A549 (cell line): ENCODE measurements at regions not wholly inside any gene's neighbourhood (a gene's known extent, or its start where the extent isn't known, plus 50 kb on each side); places are given as distances from the start of the nearest gene placed in this dataset.
A peak's percentile ranks its signal among the peaks of the same experiment; 100 is the strongest.

Experiments used
- ATAC-seq, 2 experiments: fragments of 200-7000 bp in 1 of 2; fragments of >200 bp in 1 of 2; cut with Nextera tagmentation in 1 of 2; cut with Tn5 transposase in 1 of 2; 3 replicates each; pipeline versions ENCODE4 v1.8.0 to v1.9.1; 2018 to 2020; ENCODE audit warnings: mild to moderate bottlenecking in 1 of 2, moderate library complexity in 1 of 2
- CTCF ChIA-PET: fragments of 300-600 bp; sonication (Branson Sonifier 250); formaldehyde crosslinking; extraction: SDS; loops from one replicate; lab custom pipeline; 2021; ENCODE audit warnings: antibody characterized with exemption, inconsistent platforms; lab: Yijun Ruan, JAX
- POLR2A ChIA-PET: fragments of 350-600 bp; formaldehyde crosslinking; extraction: SDS; loops from one replicate; lab custom pipeline; 2021; ENCODE audit warnings: antibody characterized with exemption, inconsistent platforms; lab: Yijun Ruan, JAX
- DNase-seq, 2 experiments: peaks; one replicate each; pipeline versions ENCODE4 v3.0.0 to v3.0.0-alpha.2; 2011 to 2016; ENCODE audit warnings: low read depth in 1 of 2, low spot score in 1 of 2
- FAIRE-seq: peaks from 2 replicates; lab custom pipeline; 2011; peaks lifted over from hg19 to GRCh38; lab: Jason Lieb, UNC
- H3K27ac ChIP-seq, 2 experiments: fragments of >200 bp; sonication (Bioruptor Twin); formaldehyde crosslinking; 3 replicates each; pipeline ENCODE4 v1.5.1; 2016 to 2017
- H3K4me1 ChIP-seq: fragments of >200 bp; sonication (Bioruptor Twin); formaldehyde crosslinking; 3 replicates; pipeline ENCODE4 v1.6.1; 2016
- H3K4me2 ChIP-seq: fragments of >200 bp; sonication (Bioruptor Twin); formaldehyde crosslinking; 3 replicates; pipeline ENCODE4 v1.6.1; 2016
- H3K4me3 ChIP-seq: fragments of >200 bp; sonication (Bioruptor Twin); formaldehyde crosslinking; 3 replicates; pipeline ENCODE4 v1.5.1; 2016
- H3K9me3 ChIP-seq: fragments of >200 bp; sonication (Bioruptor Twin); formaldehyde crosslinking; 3 replicates; pipeline ENCODE4 v1.6.1; 2016
- CEBPB ChIP-seq, 2 experiments: fragments of >200 bp in 1 of 2; sonication (Bioruptor Twin) in 1 of 2; formaldehyde crosslinking in 1 of 2; IDR thresholded peaks; 2 replicates each; pipeline ENCODE4 v1.6.1; 2012 to 2016
- EHF ChIP-seq: fragments of 250-450 bp; sonication (Bioruptor Pico); IDR thresholded peaks from 2 replicates; pipeline ENCODE4 v1.5.0; 2020; ENCODE audit warnings: mild to moderate bottlenecking
- EHMT2 ChIP-seq: fragments of 200-600 bp; sonication (generic); IDR thresholded peaks from 2 replicates; pipeline ENCODE4 v1.6.1; 2016; ENCODE audit warnings: antibody characterized with exemption, low read depth, mild to moderate bottlenecking, moderate library complexity
- EP300 ChIP-seq, 2 experiments: fragments of >200 bp; sonication (Bioruptor Twin); formaldehyde crosslinking; IDR thresholded peaks; 2 replicates in 1 of 2; 3 replicates in 1 of 2; pipeline ENCODE4 v1.6.1; 2016 to 2017
- FOSB ChIP-seq: fragments of 250-450 bp; sonication (Bioruptor Pico); IDR thresholded peaks from 2 replicates; pipeline ENCODE4 v1.5.0; 2020; ENCODE audit warnings: mild to moderate bottlenecking, moderate library complexity
- FOSL2 ChIP-seq, 2 experiments: fragments of 450-650 bp in 1 of 2; fragments of >200 bp in 1 of 2; sonication (Bioruptor Twin) in 1 of 2; formaldehyde crosslinking; IDR thresholded peaks; 2 replicates each; pipeline versions ENCODE4 v1.5.0 to v1.6.1; 2016 to 2020; ENCODE audit warnings: mild to moderate bottlenecking in 1 of 2, moderate library complexity in 1 of 2
- HDAC2 ChIP-seq: fragments of 200-600 bp; sonication (generic); IDR thresholded peaks from 2 replicates; pipeline ENCODE4 v1.6.1; 2016
- HOXB13 ChIP-seq: fragments of 250-450 bp; sonication (Bioruptor Pico); IDR thresholded peaks from 2 replicates; pipeline ENCODE4 v1.5.0; 2020; ENCODE audit warnings: low read depth, mild to moderate bottlenecking, moderate library complexity
- JUN ChIP-seq, 2 experiments: fragments of >200 bp; sonication (Bioruptor Twin); formaldehyde crosslinking; IDR thresholded peaks; 2 replicates in 1 of 2; 3 replicates in 1 of 2; pipeline ENCODE4 v1.6.1; 2016 to 2017
- JUNB ChIP-seq: fragments of >200 bp; sonication (Bioruptor Twin); formaldehyde crosslinking; IDR thresholded peaks from 2 replicates; pipeline ENCODE4 v1.6.1; 2016
- KDM1A ChIP-seq: fragments of 200-600 bp; sonication (generic); IDR thresholded peaks from 2 replicates; pipeline ENCODE4 v1.6.1; 2016; ENCODE audit warnings: low read depth, mild to moderate bottlenecking
- KDM5A ChIP-seq: fragments of 200-600 bp; sonication (generic); IDR thresholded peaks from 2 replicates; pipeline ENCODE4 v1.6.1; 2016; ENCODE audit warnings: antibody characterized with exemption, mild to moderate bottlenecking
- MYC ChIP-seq: IDR thresholded peaks from 2 replicates; pipeline ENCODE4 v1.6.1; 2012; ENCODE audit warnings: mild to moderate bottlenecking, inconsistent platforms, low read length, improper control_type of control experiment, borderline replicate concordance
- NFE2L2 ChIP-seq: fragments of 150-350 bp; conservative IDR thresholded peaks from 2 replicates; pipeline ENCODE4 v1.6.1; 2014; ENCODE audit warnings: low read length
- PHF8 ChIP-seq: fragments of 200-600 bp; sonication (generic); IDR thresholded peaks from 2 replicates; pipeline ENCODE4 v1.6.1; 2016; ENCODE audit warnings: low read depth, mild to moderate bottlenecking, antibody characterized with exemption, moderate library complexity, borderline replicate concordance
- POLR2A ChIP-seq: IDR thresholded peaks from 2 replicates; pipeline ENCODE4 v1.6.1; 2012; ENCODE audit warnings: mild to moderate bottlenecking, low read length
- REST ChIP-seq: fragments of 200-600 bp; sonication (generic); IDR thresholded peaks from 2 replicates; pipeline ENCODE4 v1.6.1; 2016; ENCODE audit warnings: antibody characterized with exemption, mild to moderate bottlenecking, moderate library complexity
- SREBF2 ChIP-seq: fragments of 450-650 bp; IDR thresholded peaks from 2 replicates; pipeline ENCODE4 v1.6.1; 2014; ENCODE audit warnings: mild to moderate bottlenecking, moderate library complexity
- USF2 ChIP-seq: fragments of 450-650 bp; IDR thresholded peaks from 2 replicates; pipeline ENCODE4 v1.6.1; 2014; ENCODE audit warnings: antibody characterized with exemption
- WGBS: methylation state at CpG from one replicate; pipeline ENCODE4 v1.1.6; 2017; ENCODE audit errors: missing lambda C conversion rate; 5-methylcytosine and 5-hydroxymethylcytosine counted together
- TF ChIP-seq, protein P1 (sequence below): fragments of 150-350 bp; IDR thresholded peaks from 2 replicates; pipeline ENCODE4 v1.6.1; 2014; ENCODE audit warnings: low read depth, mild to moderate bottlenecking, low read length
- TF ChIP-seq, protein P2 (sequence below): fragments of 250-450 bp; sonication (Bioruptor Pico); IDR thresholded peaks from 2 replicates; pipeline ENCODE4 v1.5.0; 2020; ENCODE audit warnings: low read depth, mild to moderate bottlenecking, moderate library complexity
- TF ChIP-seq, protein P3 (sequence below): IDR thresholded peaks from 2 replicates; pipeline ENCODE4 v1.6.1; 2012
- TF ChIP-seq, protein P4 (sequence below): IDR thresholded peaks from 2 replicates; pipeline ENCODE4 v1.6.1; 2012; ENCODE audit warnings: low read depth, borderline replicate concordance

DNA sequence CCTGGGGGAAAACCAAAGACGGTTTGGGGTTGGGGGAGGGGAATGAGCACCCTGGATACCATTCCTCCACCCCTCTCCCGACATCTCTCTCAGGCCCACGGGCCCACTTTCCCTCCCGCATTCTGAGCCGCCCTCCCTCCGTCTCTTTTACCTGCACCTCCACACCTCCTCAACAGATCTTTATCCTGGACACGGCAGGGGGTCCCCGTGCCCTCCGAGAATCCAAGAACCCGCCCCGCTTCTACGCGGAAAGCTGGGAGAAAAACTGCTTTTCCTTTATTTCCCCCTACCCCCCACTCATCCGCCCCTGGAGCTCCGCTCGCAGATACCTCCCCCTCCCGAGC, 108.8 kb downstream of the NAV1 start:
- ATAC-seq (no peak), DNase-seq (no peak)
- H3K9me3 ChIP-seq: no peaks in the 10 kb centered on the region
- peaks cover 23% of the 10 kb centered on the region for H3K4me1 ChIP-seq
- ChIA-PET CTCF (interaction anchor here (0.7 to 13.7 kb wide), 7 partner anchors 8 to 101 kb away, joined by 3 to 105 read pairs (median 3); no protein-coding TSS in a partner anchor), POLR2A (no interaction called here)
- H3K4me3 ChIP-seq: peak overlapping the region; percentile 60
- WGBS: 66% methylated on average over 13 of the region's 17 CpGs
- peak overlapping the region; percentile 99 for H3K4me2 ChIP-seq
- no peak for TF ChIP-seq EP300 (IDR thresholded peaks at IDR 0.05)
- no peak for TF ChIP-seq FOSB (CRISPR knock-in tag)
- TF ChIP-seq NFE2L2: no peak
- no peak for TF ChIP-seq HOXB13 (CRISPR knock-in tag)
- TF ChIP-seq PHF8: no peak
- TF ChIP-seq JUNB: no peak
- TF ChIP-seq, protein P1, sequence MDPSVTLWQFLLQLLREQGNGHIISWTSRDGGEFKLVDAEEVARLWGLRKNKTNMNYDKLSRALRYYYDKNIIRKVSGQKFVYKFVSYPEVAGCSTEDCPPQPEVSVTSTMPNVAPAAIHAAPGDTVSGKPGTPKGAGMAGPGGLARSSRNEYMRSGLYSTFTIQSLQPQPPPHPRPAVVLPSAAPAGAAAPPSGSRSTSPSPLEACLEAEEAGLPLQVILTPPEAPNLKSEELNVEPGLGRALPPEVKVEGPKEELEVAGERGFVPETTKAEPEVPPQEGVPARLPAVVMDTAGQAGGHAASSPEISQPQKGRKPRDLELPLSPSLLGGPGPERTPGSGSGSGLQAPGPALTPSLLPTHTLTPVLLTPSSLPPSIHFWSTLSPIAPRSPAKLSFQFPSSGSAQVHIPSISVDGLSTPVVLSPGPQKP: no peak
- TF ChIP-seq, all 56 proteins: peak for 0
- H3K27ac ChIP-seq: peak overlapping the region; percentile 69 to 88
- FAIRE-seq: no peak

DNA sequence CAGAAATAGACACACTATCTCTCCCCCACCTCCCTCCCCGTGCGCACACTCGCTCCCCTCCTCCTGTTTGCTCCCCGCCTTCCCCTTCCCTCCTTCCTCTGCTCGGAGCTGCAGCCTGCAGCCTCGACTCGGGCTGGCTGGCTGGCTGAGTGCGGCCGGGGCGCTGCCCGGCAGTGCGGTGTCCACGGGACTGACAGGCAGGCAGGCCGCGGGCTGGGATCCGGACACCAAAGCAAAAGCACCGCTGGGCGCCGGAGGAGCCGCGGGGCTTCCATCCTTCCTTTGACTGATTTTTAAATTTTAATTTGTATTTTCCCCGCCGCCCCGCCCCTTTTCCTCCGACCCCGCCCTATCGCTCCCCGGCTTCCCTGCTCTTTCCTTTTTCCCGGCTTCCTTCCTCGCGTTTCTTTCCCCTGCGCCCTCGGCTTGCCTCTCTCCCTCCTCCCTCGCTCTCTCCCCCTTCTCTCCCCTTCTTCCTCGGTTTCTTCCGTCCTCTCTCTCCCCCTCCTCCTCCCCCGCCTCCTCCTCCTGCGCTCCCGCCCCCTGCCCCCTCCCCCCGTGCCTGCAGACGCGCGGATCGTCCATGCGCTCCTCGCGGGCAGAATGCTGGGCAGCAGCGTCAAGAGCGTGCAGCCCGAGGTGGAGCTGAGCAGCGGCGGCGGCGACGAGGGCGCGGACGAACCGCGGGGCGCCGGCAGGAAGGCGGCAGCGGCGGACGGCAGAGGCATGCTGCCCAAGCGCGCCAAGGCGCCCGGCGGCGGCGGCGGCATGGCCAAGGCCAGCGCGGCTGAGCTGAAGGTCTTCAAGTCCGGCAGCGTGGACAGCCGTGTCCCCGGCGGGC, 109.4 kb downstream of the NAV1 start:
- 7% methylated on average over 22 of the region's 81 CpGs for WGBS
- TF ChIP-seq, protein P2, sequence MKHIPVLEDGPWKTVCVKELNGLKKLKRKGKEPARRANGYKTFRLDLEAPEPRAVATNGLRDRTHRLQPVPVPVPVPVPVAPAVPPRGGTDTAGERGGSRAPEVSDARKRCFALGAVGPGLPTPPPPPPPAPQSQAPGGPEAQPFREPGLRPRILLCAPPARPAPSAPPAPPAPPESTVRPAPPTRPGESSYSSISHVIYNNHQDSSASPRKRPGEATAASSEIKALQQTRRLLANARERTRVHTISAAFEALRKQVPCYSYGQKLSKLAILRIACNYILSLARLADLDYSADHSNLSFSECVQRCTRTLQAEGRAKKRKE (CRISPR knock-in tag): 0 out of 2 replicates have a peak, but pooled peaks have one; percentile 17
- peak; percentile 63 for TF ChIP-seq POLR2A
- no peak for TF ChIP-seq CEBPB (IDR thresholded peaks at IDR 0.05)
- TF ChIP-seq, protein P3, sequence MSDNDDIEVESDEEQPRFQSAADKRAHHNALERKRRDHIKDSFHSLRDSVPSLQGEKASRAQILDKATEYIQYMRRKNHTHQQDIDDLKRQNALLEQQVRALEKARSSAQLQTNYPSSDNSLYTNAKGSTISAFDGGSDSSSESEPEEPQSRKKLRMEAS: peak; percentile 84; the same call in 1 of the 2 replicates
- TF ChIP-seq JUN (IDR thresholded peaks at IDR 0.05): peak in 1 of 2 experiments; percentile 28; a peak in 1 of 5 replicates
- FAIRE-seq: no peak
- DNase-seq: peak; percentile 46 to 64
- peak overlapping the region; percentile 99 for H3K4me2 ChIP-seq
- CTCF ChIA-PET: interaction anchor here (0.6 to 13.7 kb wide), 16 partner anchors 8 to 302 kb away, joined by 3 to 105 read pairs (median 3); no protein-coding TSS in a partner anchor
- ATAC-seq: peak; percentile 67 to 69
- POLR2A ChIA-PET: interaction anchor here (0.6 to 2.0 kb wide), 6 partner anchors 11 to 181 kb away, joined by 3 to 8 read pairs (median 4); partner anchors contain the start of gene IPO9
- peak overlapping the region; percentile 69 to 88 for H3K27ac ChIP-seq
- no peaks in the 10 kb centered on the region for H3K9me3 ChIP-seq
- peaks cover 26% of the 10 kb centered on the region for H3K4me1 ChIP-seq
- peak overlapping the region; percentile 60 for H3K4me3 ChIP-seq

- peak overlapping the region; percentile 69 to 88 for H3K27ac ChIP-seq
- TF ChIP-seq FOSB (CRISPR knock-in tag): no peak
- no peak for TF ChIP-seq KDM1A
- TF ChIP-seq KDM5A: no peak
- no peak for TF ChIP-seq REST
- TF ChIP-seq, protein P4, sequence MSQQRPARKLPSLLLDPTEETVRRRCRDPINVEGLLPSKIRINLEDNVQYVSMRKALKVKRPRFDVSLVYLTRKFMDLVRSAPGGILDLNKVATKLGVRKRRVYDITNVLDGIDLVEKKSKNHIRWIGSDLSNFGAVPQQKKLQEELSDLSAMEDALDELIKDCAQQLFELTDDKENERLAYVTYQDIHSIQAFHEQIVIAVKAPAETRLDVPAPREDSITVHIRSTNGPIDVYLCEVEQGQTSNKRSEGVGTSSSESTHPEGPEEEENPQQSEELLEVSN: peak; percentile 12; the same call in 1 of the 2 replicates
- TF ChIP-seq USF2: no peak
- TF ChIP-seq EHF: no peak
- peak; percentile 46; the same call in 1 of the 2 replicates for TF ChIP-seq HDAC2
- TF ChIP-seq EHMT2: no peak
- TF ChIP-seq FOSL2 (IDR thresholded peaks at IDR 0.05): no peak
- no peak for TF ChIP-seq FOSL2 (CRISPR knock-in tag; IDR thresholded peaks at IDR 0.05)
- TF ChIP-seq JUNB: no peak
- TF ChIP-seq MYC: no peak
- TF ChIP-seq SREBF2: no peak
- TF ChIP-seq, all 56 proteins: peak for 2
- DNase-seq: peak; percentile 41 to 47
- POLR2A ChIA-PET: interaction anchor here (0.5 to 2.0 kb wide), 8 partner anchors 11 to 180 kb away, joined by 3 to 8 read pairs (median 3); partner anchors contain the start of gene IPO9
- peak; percentile 33 to 49; a peak in 5 of 6 replicates for ATAC-seq
- 9% methylated on average over 45 of the region's 52 CpGs for WGBS
- Histone ChIP-seq H3K4me3 (peak overlapping the region; percentile 60), H3K9me3 (no peaks in the 10 kb centered on the region), H3K4me2 (peak overlapping the region; percentile 99), H3K4me1 (peaks cover 29% of the 10 kb centered on the region)
- no peak for FAIRE-seq
- CTCF ChIA-PET: interaction anchor here (0.6 to 13.7 kb wide), 20 partner anchors 9 to 303 kb away, joined by 3 to 105 read pairs (median 4); no protein-coding TSS in a partner anchor
Measured at GRCh38 chr1:201648907-201649721, 110.2 kb downstream of the NAV1 start.
